GM21360 (cell line): ENCODE measurements at regions not wholly inside any gene's neighbourhood (a gene's known extent, or its start where the extent isn't known, plus 50 kb on each side); places are given as distances from the start of the nearest gene placed in this dataset.

ENCODE experiments used
- ATAC-seq: cut with Tn5 transposase; IDR thresholded peaks from one replicate; pipeline ENCODE4 v1.9.1; 2021; ENCODE audit warnings: mild to moderate bottlenecking, moderate library complexity; ENCODE audit not compliant: unreplicated experiment

GRCh38 chr2:195021711-195022507 is 635.1 kb upstream of the SLC39A10 start:
- ATAC-seq: peak; percentile 78

DNA sequence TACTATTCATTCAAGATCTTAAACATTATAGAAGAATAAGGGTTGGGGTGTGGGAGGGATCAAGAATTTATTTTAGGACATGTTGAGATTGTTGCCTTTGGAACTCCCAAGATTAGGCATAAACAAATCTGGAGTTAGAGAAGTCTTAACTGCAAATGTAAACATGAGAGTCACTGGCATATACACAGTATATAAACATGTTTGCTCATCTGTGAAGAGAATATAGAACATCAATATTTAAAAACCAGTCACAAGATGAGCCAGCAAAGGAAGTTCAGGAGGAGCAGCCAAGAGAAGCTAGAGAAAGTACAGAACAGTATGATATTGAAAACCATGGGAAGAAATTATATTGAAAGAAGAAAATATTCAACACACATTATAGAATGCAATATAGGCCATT is 638.6 kb upstream of the SLC39A10 start:
- ATAC-seq: no peak

DNA sequence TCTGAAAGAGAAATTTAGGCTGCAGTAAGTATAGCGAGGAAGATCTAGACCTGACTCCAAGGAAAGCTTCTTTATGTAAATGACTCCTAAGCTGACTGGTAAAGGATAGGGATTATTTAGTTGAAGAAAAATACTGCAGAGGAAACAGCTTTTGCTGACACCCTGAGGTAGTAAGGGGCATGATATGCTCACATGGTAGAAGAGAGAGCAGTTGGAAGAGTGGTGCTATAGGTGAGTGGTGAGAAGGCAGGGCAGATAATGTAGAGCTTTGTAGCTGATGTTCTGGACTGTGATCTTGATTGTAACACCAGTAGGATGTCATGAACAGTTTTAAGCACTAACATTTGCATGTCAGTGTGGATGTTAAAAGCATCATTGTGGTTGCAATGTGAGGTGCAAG is 639.1 kb upstream of the SLC39A10 start:
- ATAC-seq: no peak

GRCh38 chr2:195016841-195017240 is 640.2 kb upstream of the SLC39A10 start:
- ATAC-seq: no peak

DNA sequence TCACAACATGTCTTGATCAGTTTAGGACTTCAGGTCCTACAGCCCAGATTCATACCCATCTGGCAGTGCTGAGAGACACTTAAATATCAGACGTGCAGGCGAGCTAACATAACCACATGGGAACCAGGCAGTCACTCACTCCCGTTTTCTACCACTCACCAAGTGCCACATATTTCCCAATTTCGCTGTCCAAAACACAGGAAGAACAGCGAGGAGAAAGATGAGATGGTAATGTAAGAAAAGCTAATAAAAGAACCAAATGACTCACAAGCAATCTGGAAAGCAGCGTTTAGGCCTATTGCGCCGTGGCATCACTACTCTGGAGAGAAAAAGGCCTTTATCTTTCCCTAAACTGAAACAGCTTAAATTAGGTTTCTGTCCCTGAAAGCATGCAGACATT is 647.8 kb upstream of the SLC39A10 start:
- no peak for ATAC-seq

DNA sequence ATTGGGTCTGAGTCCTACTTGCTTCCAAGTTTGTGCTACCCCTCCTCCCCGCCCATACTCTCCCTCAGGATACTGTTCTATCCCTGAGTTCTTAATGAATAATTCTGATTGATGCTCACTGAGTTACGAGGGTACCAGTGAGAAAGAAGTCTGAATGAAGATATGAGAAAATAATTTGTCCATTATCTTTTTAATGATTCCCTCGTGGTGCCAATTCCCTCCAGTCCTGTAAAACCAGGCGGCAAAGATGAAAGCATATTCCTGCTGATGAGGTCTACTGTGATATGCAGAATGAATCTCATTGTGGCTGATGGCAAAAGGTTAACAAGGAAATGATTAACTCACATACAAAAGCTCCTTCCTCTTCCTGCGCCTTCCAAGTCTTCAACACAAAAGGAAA is 650.2 kb upstream of the SLC39A10 start:
- ATAC-seq: no peak

DNA sequence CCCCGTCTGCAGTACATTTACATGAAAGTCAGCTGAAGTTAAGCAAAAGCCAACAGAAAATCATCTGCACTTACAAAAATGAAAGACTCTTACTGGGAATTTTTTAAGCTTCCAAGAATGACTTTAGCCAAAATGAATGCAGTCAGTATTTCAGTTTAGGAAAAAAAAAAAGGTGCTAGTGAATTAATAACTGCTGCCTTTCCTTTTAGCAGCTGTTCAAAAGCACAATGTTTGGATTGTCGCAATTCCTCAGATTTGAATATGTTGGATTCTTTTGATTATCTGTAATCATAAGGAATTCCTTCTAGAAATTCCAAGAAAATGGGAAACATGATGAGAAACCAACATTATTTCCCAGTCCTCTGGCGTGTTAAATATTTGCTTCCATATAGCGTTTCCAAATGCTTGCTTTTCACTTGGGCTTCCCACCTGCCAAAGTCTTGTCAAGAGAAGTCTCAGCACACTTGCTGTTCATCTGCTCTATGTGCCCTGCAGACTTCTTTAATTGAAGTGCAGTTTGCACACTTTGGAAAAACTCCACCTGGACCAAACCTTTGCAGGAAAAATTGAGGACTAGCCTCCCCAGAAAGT is 653.0 kb upstream of the SLC39A10 start:
- ATAC-seq: no peak

GRCh38 chr2:195001924-195002323 is 655.1 kb upstream of the SLC39A10 start:
- ATAC-seq: no peak

DNA sequence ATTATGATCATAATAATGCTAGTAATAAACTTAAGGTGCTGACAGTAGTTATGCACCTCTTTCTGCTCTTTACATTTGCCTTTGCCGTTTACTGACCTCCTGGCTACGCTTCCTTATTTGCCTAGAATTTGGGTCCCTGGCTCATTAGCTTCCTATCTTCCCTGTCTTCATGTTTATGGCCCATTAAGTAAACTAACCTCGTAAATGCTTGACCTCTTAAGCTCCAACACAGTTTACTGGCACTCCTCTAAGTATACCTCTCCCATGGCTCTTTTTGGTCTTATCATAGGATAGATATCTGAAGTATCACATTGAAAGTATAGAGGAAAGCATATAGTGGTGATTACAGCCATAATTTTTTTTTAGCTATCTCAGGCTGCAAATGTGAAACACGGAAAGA is 657.3 kb upstream of the SLC39A10 start:
- ATAC-seq: no peak

GRCh38 chr2:194992648-194993047 is 664.4 kb upstream of the SLC39A10 start:
- ATAC-seq: no peak

DNA sequence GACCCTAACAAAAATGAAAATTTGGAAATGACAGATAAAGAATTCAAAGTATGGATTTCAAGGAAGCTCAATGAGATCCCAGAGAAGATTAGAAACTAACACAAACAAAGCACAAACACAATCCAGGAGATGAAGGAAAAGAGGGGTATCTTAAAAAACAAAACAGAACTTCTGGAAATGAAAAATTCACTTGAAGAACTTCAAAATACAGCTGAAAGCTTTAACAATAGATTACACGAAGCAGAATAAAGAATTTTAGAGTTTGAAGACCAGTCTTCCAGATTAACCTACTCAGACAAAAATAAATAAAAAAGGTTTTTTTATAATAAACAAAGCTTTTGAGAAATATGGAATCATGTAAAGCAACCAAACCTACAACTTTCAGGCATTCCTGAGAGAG is 671.8 kb upstream of the SLC39A10 start:
- no peak for ATAC-seq

DNA sequence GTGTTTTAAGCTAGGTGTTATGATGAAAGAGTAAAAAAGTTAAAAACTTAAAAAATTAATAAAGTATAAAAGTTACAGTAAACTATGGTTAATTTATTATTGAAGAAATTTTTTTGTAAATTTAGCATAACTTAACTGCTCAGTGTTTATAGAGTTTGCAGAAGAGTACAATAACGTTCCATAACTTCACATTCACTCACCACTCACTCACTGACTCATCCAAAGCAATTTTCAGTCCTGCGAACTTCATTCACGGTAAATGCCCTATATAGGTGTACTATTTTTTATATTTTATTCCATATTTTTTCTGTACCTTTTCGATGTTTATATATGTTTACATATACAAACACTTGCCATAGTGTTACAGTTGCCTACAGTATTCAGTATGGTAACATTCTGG is 694.8 kb upstream of the SLC39A10 start:
- ATAC-seq: no peak

DNA sequence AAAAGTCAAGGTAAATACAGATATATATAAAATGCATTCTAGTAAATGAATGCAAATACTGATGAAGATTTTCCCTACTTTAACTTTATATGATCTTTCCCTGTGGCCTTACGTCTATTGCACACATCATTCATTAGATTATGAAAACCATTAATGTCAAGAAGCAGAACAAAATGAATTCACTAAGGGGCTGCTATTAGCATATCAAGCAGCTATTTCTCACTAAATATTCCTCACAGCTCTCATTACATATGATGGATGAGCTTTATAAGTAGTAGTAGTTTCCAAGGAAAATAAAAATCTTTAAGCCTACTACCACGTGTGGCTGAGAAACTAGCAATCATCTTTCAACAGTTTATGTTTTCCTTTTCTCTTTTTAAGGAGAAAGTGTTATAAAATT is 702.8 kb upstream of the SLC39A10 start:
- ATAC-seq: no peak

DNA sequence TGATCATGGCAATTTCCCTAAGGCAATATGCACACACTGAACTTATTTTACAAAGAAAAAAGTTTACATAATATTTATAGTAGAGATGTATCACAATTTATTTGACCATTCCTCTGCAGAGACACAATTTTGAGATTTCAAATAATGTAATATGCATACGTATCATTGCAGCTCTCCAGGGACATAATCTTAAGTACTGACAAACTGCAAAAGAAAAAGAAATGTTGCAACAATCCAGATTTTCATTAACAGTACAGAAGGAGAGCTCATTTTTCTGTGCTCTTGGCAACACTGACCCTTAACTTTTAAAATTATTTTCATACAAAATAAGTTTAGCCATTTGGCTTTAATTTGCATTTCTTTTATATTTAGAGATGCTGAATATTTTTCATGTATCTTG is 710.2 kb upstream of the SLC39A10 start:
- no peak for ATAC-seq

DNA sequence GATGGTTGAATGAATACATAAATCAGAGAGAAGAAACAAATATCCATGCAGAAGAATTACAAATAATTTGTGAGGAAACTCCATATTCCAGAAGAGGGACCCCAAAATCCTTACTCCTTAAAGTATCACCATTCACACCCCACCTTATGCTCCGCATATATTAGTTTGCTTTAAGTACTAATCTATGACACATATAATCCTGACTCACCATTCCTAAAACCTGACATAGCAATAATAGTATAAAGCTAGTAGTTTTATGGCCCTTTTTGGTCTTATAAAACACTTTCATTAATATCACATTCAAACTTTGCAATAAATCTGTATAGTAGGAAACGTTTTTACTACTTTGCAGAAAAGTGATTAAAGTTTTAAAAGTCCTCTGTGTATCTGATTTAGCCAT is 719.0 kb upstream of the SLC39A10 start:
- ATAC-seq: no peak

- no peak for ATAC-seq
Measured at GRCh38 chr2:194927489-194927888, 729.5 kb upstream of the SLC39A10 start.

DNA sequence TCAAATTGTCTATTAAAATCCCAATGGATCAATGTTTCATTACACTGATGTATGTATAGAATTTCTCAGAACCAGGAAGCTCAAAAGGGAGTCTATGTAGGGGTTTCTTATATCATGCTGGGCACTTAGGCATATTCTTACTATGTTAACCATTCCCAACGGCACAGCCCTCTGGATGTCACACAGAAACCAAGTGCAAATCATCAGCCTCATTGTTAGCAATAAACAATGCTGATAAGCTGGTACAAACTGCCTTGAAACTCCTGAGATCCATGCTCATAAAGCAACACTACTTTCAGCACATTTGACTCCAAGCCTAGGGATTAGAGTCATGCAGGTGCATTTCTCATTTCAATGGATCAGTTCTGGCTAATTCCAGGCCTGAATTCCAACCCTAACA is 730.2 kb upstream of the SLC39A10 start:
- ATAC-seq: no peak

DNA sequence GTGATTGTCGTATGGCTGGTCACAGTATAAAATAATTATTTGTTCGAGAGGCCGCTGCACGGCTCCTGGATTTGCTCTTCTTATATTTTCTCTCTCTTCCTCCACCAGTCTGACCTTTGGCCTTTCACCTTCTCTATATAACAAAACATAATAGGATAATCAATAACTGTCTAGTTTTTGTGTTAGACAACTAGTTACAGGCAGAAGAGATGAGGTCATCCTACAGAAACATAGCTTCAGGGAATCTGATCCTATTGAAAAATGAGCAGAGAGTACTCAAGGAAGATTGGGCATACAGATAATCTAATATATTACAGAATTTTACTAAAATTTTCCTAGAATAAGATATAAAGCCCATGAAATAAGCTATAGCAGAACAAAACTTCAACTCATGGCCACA is 731.3 kb upstream of the SLC39A10 start:
- no peak for ATAC-seq

DNA sequence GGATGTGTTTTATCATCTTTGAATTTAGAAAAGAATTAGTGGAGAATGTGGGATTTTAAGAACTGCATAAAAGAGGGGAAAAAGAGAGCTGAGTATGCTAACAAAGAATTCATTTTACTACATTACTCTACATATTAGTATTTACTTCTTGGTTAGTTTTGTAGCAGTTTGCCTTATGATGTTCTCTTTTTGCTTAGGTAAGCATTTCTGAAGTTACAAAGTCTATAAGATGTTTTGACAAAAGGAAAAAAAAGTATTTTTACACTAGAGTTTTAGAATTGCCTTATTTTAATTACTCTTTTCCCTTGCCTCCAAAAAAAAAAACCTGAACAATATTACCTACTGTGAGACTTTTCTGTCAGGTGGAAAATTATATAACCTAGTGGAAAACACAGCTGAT is 739.5 kb upstream of the SLC39A10 start:
- ATAC-seq: no peak

DNA sequence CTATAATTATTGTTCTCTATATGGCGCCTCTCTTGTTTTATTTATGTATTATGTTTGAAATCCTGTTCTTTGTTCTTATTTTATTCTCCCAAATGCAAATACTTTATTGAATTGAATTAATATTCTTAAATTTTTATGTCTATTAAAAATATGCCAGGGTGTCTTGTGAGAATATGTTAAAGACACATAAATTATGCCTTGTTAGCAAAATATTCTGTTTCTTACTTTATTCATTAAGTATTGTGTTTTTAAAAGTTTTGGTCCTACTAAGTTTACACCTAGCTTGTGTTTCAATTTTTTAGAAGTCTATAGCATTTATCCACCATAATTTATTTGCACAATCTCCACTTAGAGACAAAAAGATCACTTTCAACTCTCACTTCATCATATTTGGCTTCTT is 741.5 kb upstream of the SLC39A10 start:
- no peak for ATAC-seq

DNA sequence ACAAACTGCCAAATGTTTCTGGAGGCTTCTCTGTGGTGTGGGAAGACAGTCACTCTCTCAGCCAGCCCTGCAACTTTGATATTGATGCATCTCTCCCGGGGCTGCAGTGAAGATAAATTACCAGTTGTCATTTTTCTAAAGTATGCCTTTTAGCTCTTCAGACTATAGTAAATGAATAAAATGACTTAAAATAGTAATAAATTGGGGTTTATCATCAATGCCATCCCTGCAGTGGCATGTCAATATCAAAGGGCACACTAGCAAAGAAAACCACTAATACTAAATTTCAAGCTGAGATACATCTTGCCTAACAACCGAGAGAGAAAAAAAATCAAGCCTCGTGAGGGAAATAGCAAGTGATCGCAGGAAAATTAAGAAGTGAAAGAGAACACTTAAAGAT is 749.5 kb upstream of the SLC39A10 start:
- ATAC-seq: no peak

DNA sequence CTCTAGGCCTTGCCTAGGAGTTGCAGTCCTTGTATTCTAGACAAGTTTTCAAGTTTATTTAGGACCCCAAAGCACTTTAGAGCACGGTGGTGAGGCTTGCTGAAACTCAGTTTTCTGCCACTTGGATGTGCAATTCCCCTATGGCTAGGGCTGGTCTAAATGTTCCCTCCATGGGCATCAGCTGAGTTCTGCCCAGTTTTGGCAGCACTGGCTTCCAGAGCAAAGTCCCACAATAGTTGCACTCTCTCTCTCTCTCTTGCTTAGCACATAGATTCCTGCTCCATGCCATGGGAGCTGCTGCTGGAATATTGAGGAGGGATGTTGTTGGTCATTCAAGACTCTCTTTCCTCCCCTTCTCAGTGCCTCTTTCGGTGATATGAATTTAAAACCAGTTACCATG is 760.2 kb upstream of the SLC39A10 start:
- ATAC-seq: no peak

GRCh38 chr2:194883711-194884110 is 773.3 kb upstream of the SLC39A10 start:
- ATAC-seq: no peak
